SK-N-SH treated with all-trans-retinoic acid at 6 μM for 48 hours (cell line): ENCODE measurements at regions not wholly inside any gene's neighbourhood (a gene's known extent, or its start where the extent isn't known, plus 50 kb on each side); places are given as distances from the start of the nearest gene placed in this dataset.

Source experiments
- ATAC-seq: fragments of 200-7000 bp; cut with Tn5 transposase; 3 replicates; pipeline ENCODE4 v1.9.1; 2020; ENCODE audit warnings: mild to moderate bottlenecking, moderate library complexity
- ARNTL ChIP-seq: fragments of 450-650 bp; formaldehyde crosslinking; IDR thresholded peaks from 2 replicates; pipeline ENCODE4 v1.5.0; 2020; ENCODE audit warnings: low read depth, mild to moderate bottlenecking, moderate library complexity, borderline replicate concordance
- BACH2 ChIP-seq: fragments of 250-450 bp; sonication (Bioruptor Pico); IDR thresholded peaks from 2 replicates; pipeline ENCODE4 v1.9.0; 2021; ENCODE audit warnings: mild to moderate bottlenecking, borderline replicate concordance
- CSDC2 ChIP-seq: fragments of 250-450 bp; sonication (Bioruptor Pico); IDR thresholded peaks from 2 replicates; pipeline ENCODE4 v1.5.0; 2020; ENCODE audit warnings: mild to moderate bottlenecking, moderate library complexity
- CSRNP3 ChIP-seq: fragments of 250-450 bp; sonication (Bioruptor Pico); IDR thresholded peaks from 2 replicates; pipeline ENCODE4 v1.5.1; 2021; ENCODE audit warnings: mild to moderate bottlenecking, moderate library complexity
- ESRRG ChIP-seq: fragments of 250-450 bp; sonication (Bioruptor Pico); IDR thresholded peaks from 2 replicates; pipeline ENCODE4 v1.6.1; 2021; ENCODE audit warnings: mild to moderate bottlenecking
- GLIS3 ChIP-seq: fragments of 250-450 bp; sonication (Bioruptor Pico); IDR thresholded peaks from 2 replicates; pipeline ENCODE4 v1.5.0; 2020; ENCODE audit warnings: mild to moderate bottlenecking, moderate library complexity
- ISL1 ChIP-seq: fragments of 250-450 bp; sonication (Bioruptor Pico); IDR thresholded peaks from 2 replicates; pipeline ENCODE4 v2.1.2; 2022; ENCODE audit warnings: mild to moderate bottlenecking, moderate library complexity
- OSR1 ChIP-seq: fragments of 250-450 bp; sonication (Bioruptor Pico); IDR thresholded peaks from 2 replicates; pipeline ENCODE4 v1.8.0; 2022; ENCODE audit warnings: moderate library complexity, mild to moderate bottlenecking, inconsistent platforms
- PATZ1 ChIP-seq: fragments of 250-450 bp; sonication (Bioruptor Pico); IDR thresholded peaks from 2 replicates; pipeline ENCODE4 v1.8.0; 2020; ENCODE audit warnings: mild to moderate bottlenecking, moderate library complexity, borderline replicate concordance
- RARB ChIP-seq: fragments of 250-450 bp; sonication (Bioruptor Pico); IDR thresholded peaks from 2 replicates; pipeline ENCODE4 v1.8.0; 2021; ENCODE audit warnings: mild to moderate bottlenecking, moderate library complexity
- SNAI2 ChIP-seq: fragments of 250-450 bp; sonication (Bioruptor Pico); IDR thresholded peaks from 2 replicates; pipeline ENCODE4 v1.5.0; 2020; ENCODE audit warnings: mild to moderate bottlenecking, moderate library complexity
- TCF4 ChIP-seq: fragments of 250-450 bp; sonication (Bioruptor Pico); IDR thresholded peaks from 2 replicates; pipeline ENCODE4 v1.8.0; 2021; ENCODE audit warnings: mild to moderate bottlenecking, moderate library complexity, borderline replicate concordance
- TOX ChIP-seq: fragments of 250-450 bp; sonication (Bioruptor Pico); IDR thresholded peaks from 2 replicates; pipeline ENCODE4 v1.8.0; 2021; ENCODE audit warnings: mild to moderate bottlenecking, moderate library complexity, borderline replicate concordance
- ZC3H10 ChIP-seq: fragments of 250-450 bp; sonication (Bioruptor Pico); IDR thresholded peaks from 2 replicates; pipeline ENCODE4 v1.5.1; 2021; ENCODE audit warnings: mild to moderate bottlenecking, moderate library complexity
- ZFP3 ChIP-seq: fragments of 250-450 bp; sonication (Bioruptor Pico); IDR thresholded peaks from 2 replicates; pipeline ENCODE4 v1.5.0; 2020; ENCODE audit warnings: mild to moderate bottlenecking, moderate library complexity
- ZFP30 ChIP-seq: fragments of 450-650 bp; formaldehyde crosslinking; IDR thresholded peaks from 2 replicates; pipeline ENCODE4 v1.5.0; 2022; ENCODE audit warnings: mild to moderate bottlenecking, moderate library complexity
- ZNF70 ChIP-seq: fragments of 450-650 bp; formaldehyde crosslinking; IDR thresholded peaks from 2 replicates; pipeline ENCODE4 v1.5.0; 2020; ENCODE audit warnings: mild to moderate bottlenecking, moderate library complexity
- ZNF8 ChIP-seq: fragments of 450-650 bp; formaldehyde crosslinking; IDR thresholded peaks from 2 replicates; pipeline ENCODE4 v1.5.0; 2020; ENCODE audit warnings: mild to moderate bottlenecking, moderate library complexity
- TF ChIP-seq, protein P1 (sequence below): fragments of 250-450 bp; sonication (Bioruptor Pico); IDR thresholded peaks from 2 replicates; pipeline ENCODE4 v1.5.0; 2020; ENCODE audit warnings: mild to moderate bottlenecking, moderate library complexity
- TF ChIP-seq, protein P2 (sequence below): fragments of 250-450 bp; sonication (Bioruptor Pico); IDR thresholded peaks from 2 replicates; pipeline ENCODE4 v1.8.0; 2021; ENCODE audit warnings: low read depth, mild to moderate bottlenecking, moderate library complexity, borderline replicate concordance
- TF ChIP-seq, protein P3 (sequence below): fragments of 250-450 bp; sonication (Bioruptor Pico); IDR thresholded peaks from 2 replicates; pipeline ENCODE4 v1.5.1; 2020; ENCODE audit warnings: low read depth, mild to moderate bottlenecking, moderate library complexity

DNA sequence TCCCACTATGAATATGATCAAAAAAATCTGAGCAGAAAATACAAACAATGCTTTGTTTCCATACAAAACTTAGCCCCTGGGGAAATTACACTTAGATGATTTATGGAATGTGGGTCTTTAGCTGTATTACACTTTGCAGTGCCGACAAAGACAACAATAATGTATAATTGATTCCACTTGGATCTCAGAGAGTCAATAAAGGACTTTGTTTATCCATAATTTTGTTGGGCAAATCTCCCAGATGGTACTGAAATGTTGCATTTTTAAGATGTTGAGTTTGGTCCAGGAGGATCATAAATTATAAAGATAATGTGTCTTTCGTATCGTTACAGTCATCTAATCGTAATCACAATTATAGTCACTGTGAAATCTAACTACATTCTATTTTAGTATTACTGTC is 66.9 kb upstream of the DOCK1 start:
- no peak for ATAC-seq
- no peak for TF ChIP-seq ESRRG (CRISPR knock-in tag)
- TF ChIP-seq ZFP30 (CRISPR knock-in tag) = no peak
- TF ChIP-seq, protein P1, sequence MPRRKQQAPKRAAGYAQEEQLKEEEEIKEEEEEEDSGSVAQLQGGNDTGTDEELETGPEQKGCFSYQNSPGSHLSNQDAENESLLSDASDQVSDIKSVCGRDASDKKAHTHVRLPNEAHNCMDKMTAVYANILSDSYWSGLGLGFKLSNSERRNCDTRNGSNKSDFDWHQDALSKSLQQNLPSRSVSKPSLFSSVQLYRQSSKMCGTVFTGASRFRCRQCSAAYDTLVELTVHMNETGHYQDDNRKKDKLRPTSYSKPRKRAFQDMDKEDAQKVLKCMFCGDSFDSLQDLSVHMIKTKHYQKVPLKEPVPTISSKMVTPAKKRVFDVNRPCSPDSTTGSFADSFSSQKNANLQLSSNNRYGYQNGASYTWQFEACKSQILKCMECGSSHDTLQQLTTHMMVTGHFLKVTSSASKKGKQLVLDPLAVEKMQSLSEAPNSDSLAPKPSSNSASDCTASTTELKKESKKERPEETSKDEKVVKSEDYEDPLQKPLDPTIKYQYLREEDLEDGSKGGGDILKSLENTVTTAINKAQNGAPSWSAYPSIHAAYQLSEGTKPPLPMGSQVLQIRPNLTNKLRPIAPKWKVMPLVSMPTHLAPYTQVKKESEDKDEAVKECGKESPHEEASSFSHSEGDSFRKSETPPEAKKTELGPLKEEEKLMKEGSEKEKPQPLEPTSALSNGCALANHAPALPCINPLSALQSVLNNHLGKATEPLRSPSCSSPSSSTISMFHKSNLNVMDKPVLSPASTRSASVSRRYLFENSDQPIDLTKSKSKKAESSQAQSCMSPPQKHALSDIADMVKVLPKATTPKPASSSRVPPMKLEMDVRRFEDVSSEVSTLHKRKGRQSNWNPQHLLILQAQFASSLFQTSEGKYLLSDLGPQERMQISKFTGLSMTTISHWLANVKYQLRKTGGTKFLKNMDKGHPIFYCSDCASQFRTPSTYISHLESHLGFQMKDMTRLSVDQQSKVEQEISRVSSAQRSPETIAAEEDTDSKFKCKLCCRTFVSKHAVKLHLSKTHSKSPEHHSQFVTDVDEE (CRISPR knock-in tag) = no peak
- no peak for TF ChIP-seq RARB

DNA sequence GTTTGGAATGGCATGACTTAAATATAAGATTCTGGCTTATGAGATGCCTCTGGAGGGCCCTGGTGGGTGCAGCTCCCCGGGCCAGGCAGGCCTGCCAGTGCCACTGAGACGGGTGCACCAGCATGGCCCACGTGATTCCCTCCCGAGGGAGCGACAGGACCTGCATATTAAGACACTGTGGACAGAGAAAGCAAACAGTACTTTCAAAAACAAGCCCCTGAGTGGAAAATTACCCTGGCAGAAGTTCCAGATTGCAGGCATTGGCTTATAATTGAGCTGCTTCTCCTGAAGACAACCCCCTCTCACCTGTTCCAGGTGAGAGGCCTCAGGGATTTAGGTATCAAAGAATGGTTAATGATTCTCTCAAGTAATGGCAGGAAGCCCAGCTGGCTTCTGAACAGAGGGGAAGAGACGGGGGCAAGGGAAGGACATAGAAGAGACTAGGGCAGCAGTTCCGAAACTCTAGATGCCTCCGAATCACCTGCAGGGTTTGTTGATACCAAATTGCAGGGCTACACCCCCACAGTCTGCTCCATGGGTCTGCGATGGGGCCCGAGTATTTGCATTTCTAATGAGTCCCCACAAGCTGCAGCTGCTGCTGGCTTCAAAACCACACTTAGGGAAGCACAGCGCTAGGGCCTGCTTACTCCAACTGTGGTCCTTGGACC is 66.0 kb upstream of the DOCK1 start:
- no peak for TF ChIP-seq ARNTL
- no peak for TF ChIP-seq GLIS3 (CRISPR knock-in tag)
- no peak for TF ChIP-seq CSDC2 (CRISPR knock-in tag)
- TF ChIP-seq OSR1 = no peak
- TF ChIP-seq ESRRG (CRISPR knock-in tag) = no peak
- no peak for TF ChIP-seq TOX (CRISPR knock-in tag)
- TF ChIP-seq PATZ1 (CRISPR knock-in tag) = no peak
- no peak for TF ChIP-seq ISL1 (CRISPR knock-in tag)
- TF ChIP-seq ZC3H10 (CRISPR knock-in tag) = no peak
- TF ChIP-seq RARB = no peak
- no peak for TF ChIP-seq ZFP30 (CRISPR knock-in tag)
- no peak for TF ChIP-seq TCF4
- no peak for TF ChIP-seq BACH2 (CRISPR knock-in tag)
- TF ChIP-seq, protein P2, sequence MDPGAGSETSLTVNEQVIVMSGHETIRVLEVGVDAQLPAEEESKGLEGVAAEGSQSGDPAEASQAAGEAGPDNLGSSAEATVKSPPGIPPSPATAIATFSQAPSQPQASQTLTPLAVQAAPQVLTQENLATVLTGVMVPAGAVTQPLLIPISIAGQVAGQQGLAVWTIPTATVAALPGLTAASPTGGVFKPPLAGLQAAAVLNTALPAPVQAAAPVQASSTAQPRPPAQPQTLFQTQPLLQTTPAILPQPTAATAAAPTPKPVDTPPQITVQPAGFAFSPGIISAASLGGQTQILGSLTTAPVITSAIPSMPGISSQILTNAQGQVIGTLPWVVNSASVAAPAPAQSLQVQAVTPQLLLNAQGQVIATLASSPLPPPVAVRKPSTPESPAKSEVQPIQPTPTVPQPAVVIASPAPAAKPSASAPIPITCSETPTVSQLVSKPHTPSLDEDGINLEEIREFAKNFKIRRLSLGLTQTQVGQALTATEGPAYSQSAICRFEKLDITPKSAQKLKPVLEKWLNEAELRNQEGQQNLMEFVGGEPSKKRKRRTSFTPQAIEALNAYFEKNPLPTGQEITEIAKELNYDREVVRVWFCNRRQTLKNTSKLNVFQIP (CRISPR knock-in tag) = no peak
- TF ChIP-seq, all 23 proteins: peak for 0
- ATAC-seq = no peak

GRCh38 chr10:126840576-126841135 is 64.6 kb upstream of the DOCK1 start:
- TF ChIP-seq SNAI2 (no peak), CSDC2 (CRISPR knock-in tag) (no peak), ISL1 (CRISPR knock-in tag) (no peak), ZNF70 (CRISPR knock-in tag) (no peak), BACH2 (CRISPR knock-in tag) (no peak), TCF4 (no peak), ZFP3 (no peak), ZFP30 (CRISPR knock-in tag) (no peak), TOX (CRISPR knock-in tag) (no peak), ZNF8 (CRISPR knock-in tag) (no peak), GLIS3 (CRISPR knock-in tag) (no peak), OSR1 (no peak), CSRNP3 (CRISPR knock-in tag) (no peak), ESRRG (CRISPR knock-in tag) (no peak)
- TF ChIP-seq, protein P2 (CRISPR knock-in tag) = no peak
- TF ChIP-seq, protein P1 (CRISPR knock-in tag) = no peak
- TF ChIP-seq, protein P3, sequence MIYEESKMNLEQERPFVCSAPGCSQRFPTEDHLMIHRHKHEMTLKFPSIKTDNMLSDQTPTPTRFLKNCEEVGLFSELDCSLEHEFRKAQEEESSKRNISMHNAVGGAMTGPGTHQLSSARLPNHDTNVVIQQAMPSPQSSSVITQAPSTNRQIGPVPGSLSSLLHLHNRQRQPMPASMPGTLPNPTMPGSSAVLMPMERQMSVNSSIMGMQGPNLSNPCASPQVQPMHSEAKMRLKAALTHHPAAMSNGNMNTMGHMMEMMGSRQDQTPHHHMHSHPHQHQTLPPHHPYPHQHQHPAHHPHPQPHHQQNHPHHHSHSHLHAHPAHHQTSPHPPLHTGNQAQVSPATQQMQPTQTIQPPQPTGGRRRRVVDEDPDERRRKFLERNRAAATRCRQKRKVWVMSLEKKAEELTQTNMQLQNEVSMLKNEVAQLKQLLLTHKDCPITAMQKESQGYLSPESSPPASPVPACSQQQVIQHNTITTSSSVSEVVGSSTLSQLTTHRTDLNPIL = no peak

More at GRCh38 chr10:126840576-126841135, 64.6 kb upstream of the DOCK1 start:
- ATAC-seq = no peak
